K562 (cell line): ENCODE measurements at regions not wholly inside any gene's neighbourhood (a gene's known extent, or its start where the extent isn't known, plus 50 kb on each side); places are given as distances from the start of the nearest gene placed in this dataset.

Experiments used
- FOXK2 ChIP-seq, 2 experiments: fragments of 450-650 bp; IDR thresholded peaks in 1 of 2; conservative IDR thresholded peaks in 1 of 2; 2 replicates each; pipeline ENCODE4 v1.6.1; 2016; ENCODE audit warnings: low read depth in 2 of 2, mild to moderate bottlenecking in 1 of 2
- HDGF ChIP-seq: fragments of 450-650 bp; IDR thresholded peaks from 2 replicates; pipeline ENCODE4 v1.6.1; 2016

DNA sequence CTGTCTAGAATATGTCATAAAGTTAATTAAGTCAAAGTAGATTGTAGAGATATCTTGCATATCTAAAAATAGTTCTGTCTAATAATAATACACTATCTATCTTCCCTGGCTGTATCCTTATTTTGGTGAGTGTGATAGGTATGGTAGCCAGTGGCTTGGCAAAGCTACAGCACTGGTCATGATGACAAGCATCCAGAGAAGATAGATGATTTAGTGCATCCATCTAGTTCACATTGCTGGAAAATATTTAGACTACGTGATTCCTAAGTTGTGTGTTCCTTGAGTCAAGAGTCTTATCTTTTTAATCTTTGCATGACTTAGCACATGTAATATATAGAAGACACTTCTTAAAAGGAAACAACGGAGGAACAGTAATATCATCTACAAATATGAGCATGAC, 711.2 kb upstream of the KCND2 start:
- TF ChIP-seq HDGF = no peak
- TF ChIP-seq FOXK2 (conservative IDR thresholded peaks at IDR 0.05 in 1 of 2, IDR thresholded peaks at IDR 0.05 in 1 of 2; ENCODE audit: low read depth in 2 of 2) = no peak
